RWPE1 (cell line): ENCODE measurements at regions not wholly inside any gene's neighbourhood (a gene's known extent, or its start where the extent isn't known, plus 50 kb on each side); places are given as distances from the start of the nearest gene placed in this dataset.

Source experiments
- CTCF ChIA-PET: fragments of 350-600 bp; sonication (Branson Sonifier 250); formaldehyde crosslinking; extraction: SDS; loops from one replicate; lab custom pipeline; 2021; lab: Yijun Ruan, JAX
- POLR2A ChIA-PET: fragments of 400-600 bp; formaldehyde crosslinking; extraction: SDS; loops from one replicate; lab custom pipeline; 2020; ENCODE audit warnings: antibody characterized with exemption; ENCODE audit not compliant: low non-redundant PET; lab: Yijun Ruan, JAX
- DNase-seq: peaks from one replicate; pipeline ENCODE4 v3.0.0; 2012; ENCODE audit warnings: low spot score
- H3K27ac ChIP-seq: fragments of 450-650 bp; 2 replicates; pipeline ENCODE4 v1.5.1; 2017
- TF ChIP-seq, protein P1 (sequence below): fragments of 450-650 bp; conservative IDR thresholded peaks from 2 replicates; pipeline ENCODE4 v1.5.1; 2017; ENCODE audit warnings: low read depth, mild to moderate bottlenecking

DNA sequence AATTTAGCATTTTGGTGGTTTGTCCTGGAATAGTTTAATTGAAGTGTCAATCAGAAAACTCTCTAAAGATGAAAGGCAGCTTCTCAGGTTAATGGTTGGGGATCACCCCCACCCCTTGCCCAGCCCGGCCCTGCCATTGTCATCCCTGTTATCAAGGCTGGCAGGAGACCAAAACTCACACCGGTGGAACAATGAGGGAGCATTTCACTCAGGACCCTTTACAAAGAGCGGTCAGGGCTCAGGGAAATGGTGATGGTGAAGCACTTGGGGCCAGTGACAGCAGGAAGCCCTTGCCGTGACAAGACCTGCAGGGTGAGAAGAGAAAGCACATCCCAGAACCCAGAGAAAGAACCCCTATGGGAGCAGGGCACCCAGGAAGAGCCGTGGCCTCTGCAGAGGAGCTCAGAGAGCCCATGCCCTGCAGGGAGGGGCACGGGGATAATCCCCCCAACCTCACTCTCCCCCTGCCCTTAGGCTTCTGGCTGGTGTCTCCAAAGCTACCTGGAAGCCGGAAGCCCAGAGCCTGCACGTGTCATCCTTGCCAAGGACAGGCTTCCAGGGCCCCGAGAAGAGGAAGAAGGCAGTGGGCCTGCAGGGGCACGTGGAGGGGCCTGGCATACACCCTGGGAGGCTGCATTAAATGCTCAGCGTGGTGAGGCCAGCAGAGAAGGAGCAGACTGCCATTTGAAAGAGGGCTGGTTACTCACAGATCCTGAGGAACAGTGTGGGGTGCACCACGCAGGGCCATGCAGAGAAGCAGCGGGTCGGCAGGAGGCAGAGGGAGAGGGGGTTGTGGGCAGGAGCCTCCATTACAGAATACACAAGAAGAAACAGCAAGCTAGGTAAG lies 80.6 kb upstream of the PRR20G start:
- TF ChIP-seq, protein P1, sequence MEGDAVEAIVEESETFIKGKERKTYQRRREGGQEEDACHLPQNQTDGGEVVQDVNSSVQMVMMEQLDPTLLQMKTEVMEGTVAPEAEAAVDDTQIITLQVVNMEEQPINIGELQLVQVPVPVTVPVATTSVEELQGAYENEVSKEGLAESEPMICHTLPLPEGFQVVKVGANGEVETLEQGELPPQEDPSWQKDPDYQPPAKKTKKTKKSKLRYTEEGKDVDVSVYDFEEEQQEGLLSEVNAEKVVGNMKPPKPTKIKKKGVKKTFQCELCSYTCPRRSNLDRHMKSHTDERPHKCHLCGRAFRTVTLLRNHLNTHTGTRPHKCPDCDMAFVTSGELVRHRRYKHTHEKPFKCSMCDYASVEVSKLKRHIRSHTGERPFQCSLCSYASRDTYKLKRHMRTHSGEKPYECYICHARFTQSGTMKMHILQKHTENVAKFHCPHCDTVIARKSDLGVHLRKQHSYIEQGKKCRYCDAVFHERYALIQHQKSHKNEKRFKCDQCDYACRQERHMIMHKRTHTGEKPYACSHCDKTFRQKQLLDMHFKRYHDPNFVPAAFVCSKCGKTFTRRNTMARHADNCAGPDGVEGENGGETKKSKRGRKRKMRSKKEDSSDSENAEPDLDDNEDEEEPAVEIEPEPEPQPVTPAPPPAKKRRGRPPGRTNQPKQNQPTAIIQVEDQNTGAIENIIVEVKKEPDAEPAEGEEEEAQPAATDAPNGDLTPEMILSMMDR, result no peak
- no peak overlapping the region for H3K27ac ChIP-seq
- no peak for DNase-seq
- CTCF ChIA-PET, result interaction anchor here (0.5 kb wide), 1 partner anchor 1277 kb away, joined by 5 read pairs; no protein-coding TSS in a partner anchor
- POLR2A ChIA-PET, result no interaction called here

GRCh38 chr3:127367593-127367992 lies 79.7 kb upstream of the PRR20G start:
- TF ChIP-seq, protein P1, result no peak
- POLR2A ChIA-PET, result no interaction called here
- DNase-seq, result no peak
- no peak overlapping the region for H3K27ac ChIP-seq
- CTCF ChIA-PET, result no interaction called here

GRCh38 chr3:127366383-127366782 lies 78.5 kb upstream of the PRR20G start:
- H3K27ac ChIP-seq, result no peak overlapping the region
- DNase-seq, result no peak
- CTCF ChIA-PET, result interaction anchor here (1.7 kb wide), 1 partner anchor 8 kb away, joined by 4 read pairs; no protein-coding TSS in a partner anchor
- POLR2A ChIA-PET, result no interaction called here
- TF ChIP-seq, protein P1, result no peak

DNA sequence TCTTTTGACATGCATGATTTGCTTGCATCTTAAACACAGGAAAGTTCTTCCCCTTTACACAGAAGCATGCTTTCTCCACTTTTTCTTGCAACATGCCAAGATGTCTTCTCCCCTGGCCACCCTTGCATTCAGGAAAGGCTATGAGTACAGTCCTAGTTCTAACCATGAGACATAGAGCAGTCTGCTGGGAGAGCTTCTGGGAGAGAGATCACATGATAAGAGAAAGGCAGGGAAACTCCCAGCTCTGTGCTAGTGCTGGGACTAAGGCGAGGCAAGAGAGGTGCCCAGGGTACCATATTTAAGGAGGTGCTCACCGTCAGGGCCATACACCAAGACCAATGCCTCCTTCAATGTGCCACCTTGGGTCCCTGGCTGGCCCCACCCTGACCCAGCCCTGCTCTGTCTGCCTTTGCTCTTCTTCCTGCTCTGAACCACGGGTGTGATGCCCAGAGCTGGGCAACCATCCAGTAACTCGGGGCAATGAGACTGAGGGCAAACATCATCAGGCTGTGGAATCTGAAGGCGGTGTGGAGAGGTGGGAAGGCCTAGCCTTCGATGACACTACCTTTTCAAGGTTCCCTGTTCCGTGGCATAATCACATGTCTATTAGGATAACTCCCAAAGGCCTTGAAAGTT lies 77.4 kb upstream of the PRR20G start:
- H3K27ac ChIP-seq, result no peak overlapping the region
- ChIA-PET POLR2A (no interaction called here), CTCF (interaction anchor here (1.7 kb wide), 1 partner anchor 9 kb away, joined by 4 read pairs; no protein-coding TSS in a partner anchor)
- TF ChIP-seq, protein P1, result no peak
- DNase-seq, result no peak

DNA sequence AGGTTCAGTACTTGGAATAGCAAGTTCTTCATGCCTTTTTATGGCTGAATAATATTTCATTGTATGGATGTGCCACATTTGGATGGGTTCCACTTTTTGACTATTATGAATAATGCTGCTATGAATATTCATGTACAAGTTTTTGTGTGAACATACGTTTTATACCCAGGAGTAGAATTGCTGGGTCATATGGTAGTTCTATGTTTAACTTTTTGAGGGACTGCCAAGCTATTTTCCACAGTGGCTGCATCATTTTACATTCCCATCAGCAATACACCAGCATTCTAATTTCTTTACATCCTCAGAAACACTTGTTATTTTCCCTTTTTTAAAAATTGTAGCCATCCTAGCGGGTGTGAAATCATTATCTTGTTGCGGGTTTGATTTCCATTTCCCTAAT lies 76.0 kb upstream of the PRR20G start:
- POLR2A ChIA-PET, result no interaction called here
- TF ChIP-seq, protein P1, result no peak
- no peak for DNase-seq
- CTCF ChIA-PET, result no interaction called here
- no peak overlapping the region for H3K27ac ChIP-seq

DNA sequence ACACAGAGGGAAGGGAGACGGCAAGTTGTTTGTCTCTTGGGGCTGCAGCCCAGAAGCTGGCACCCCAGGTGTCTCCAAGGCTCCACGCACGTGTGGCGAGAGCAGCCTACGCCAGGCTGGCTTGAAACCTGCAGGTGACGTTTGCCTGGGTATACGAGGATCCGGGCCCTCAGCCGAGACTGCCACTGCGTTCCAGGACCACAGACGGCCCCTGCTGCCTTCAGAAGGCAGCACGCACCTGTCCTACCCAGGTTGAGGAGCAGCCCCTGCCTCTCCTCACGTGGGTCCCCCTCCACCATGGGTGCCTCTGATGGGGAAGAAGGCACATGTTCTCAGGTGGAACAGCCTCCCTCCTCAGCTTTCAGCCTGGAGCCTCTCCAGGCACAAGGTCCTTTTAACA lies 75.3 kb upstream of the PRR20G start:
- TF ChIP-seq, protein P1, result no peak
- CTCF ChIA-PET, result no interaction called here
- H3K27ac ChIP-seq, result no peak overlapping the region
- DNase-seq, result no peak
- POLR2A ChIA-PET, result no interaction called here
